GM18520 (cell line): ENCODE measurements at regions not wholly inside any gene's neighbourhood (a gene's known extent, or its start where the extent isn't known, plus 50 kb on each side); places are given as distances from the start of the nearest gene placed in this dataset.
"Not testable (repeated sequence)": the region's sequence is repeated elsewhere in the genome, so short reads cannot be mapped to it uniquely, and the experiment has no call there.

Experiments
- ATAC-seq: cut with Tn5 transposase; IDR thresholded peaks from one replicate; pipeline ENCODE4 v1.9.1; 2021; ENCODE audit not compliant: unreplicated experiment

GRCh38 chr4:65998807-65999517, 328.7 kb upstream of the EPHA5 start:
- not testable (repeated sequence) for ATAC-seq

- ATAC-seq: no peak
These were observed 312.8 kb upstream of the EPHA5 start for GRCh38 chr4:65983061-65983460.

- ATAC-seq: no peak
These were observed 306.0 kb upstream of the EPHA5 start for GRCh38 chr4:65976287-65976686.

GRCh38 chr4:65973186-65973585, 302.9 kb upstream of the EPHA5 start:
- ATAC-seq: no peak

- no peak for ATAC-seq
These were observed 301.4 kb upstream of the EPHA5 start for GRCh38 chr4:65971686-65972085.

GRCh38 chr4:65968831-65969558, 298.7 kb upstream of the EPHA5 start:
- ATAC-seq: no peak

GRCh38 chr4:65960751-65961150, 290.5 kb upstream of the EPHA5 start:
- no peak for ATAC-seq

GRCh38 chr4:65954416-65954815, 284.1 kb upstream of the EPHA5 start:
- no peak for ATAC-seq

GRCh38 chr4:65951177-65951576, 280.9 kb upstream of the EPHA5 start:
- ATAC-seq: no peak

- no peak for ATAC-seq
These were observed 272.8 kb upstream of the EPHA5 start for GRCh38 chr4:65943076-65943475.

- ATAC-seq: no peak
These were observed 254.6 kb upstream of the EPHA5 start for GRCh38 chr4:65924843-65925242.

GRCh38 chr4:65923616-65924015, 253.3 kb upstream of the EPHA5 start:
- no peak for ATAC-seq

GRCh38 chr4:65921180-65921579, 250.9 kb upstream of the EPHA5 start:
- no peak for ATAC-seq

- ATAC-seq: no peak
These were observed 248.6 kb upstream of the EPHA5 start for GRCh38 chr4:65918872-65919271.

- no peak for ATAC-seq
These were observed 247.9 kb upstream of the EPHA5 start for GRCh38 chr4:65918212-65918611.

- no peak for ATAC-seq
These were observed 247.2 kb upstream of the EPHA5 start for GRCh38 chr4:65917486-65917885.

- no peak for ATAC-seq
These were observed 241.4 kb upstream of the EPHA5 start for GRCh38 chr4:65911720-65912119.

GRCh38 chr4:65893957-65894755, 223.9 kb upstream of the EPHA5 start:
- ATAC-seq: no peak

- no peak for ATAC-seq
These were observed 223.0 kb upstream of the EPHA5 start for GRCh38 chr4:65893271-65893670.

GRCh38 chr4:65880594-65880993, 210.3 kb upstream of the EPHA5 start:
- ATAC-seq: no peak

GRCh38 chr4:65868096-65868824, 198.0 kb upstream of the EPHA5 start:
- ATAC-seq: no peak
